MV-4-11 (cell line): ENCODE measurements at regions not wholly inside any gene's neighbourhood (a gene's known extent, or its start where the extent isn't known, plus 50 kb on each side); places are given as distances from the start of the nearest gene placed in this dataset.

Experiments used
- DNase-seq: peaks from one replicate; lab custom pipeline; 2025; lab: John Stamatoyannopoulos, UW

DNA sequence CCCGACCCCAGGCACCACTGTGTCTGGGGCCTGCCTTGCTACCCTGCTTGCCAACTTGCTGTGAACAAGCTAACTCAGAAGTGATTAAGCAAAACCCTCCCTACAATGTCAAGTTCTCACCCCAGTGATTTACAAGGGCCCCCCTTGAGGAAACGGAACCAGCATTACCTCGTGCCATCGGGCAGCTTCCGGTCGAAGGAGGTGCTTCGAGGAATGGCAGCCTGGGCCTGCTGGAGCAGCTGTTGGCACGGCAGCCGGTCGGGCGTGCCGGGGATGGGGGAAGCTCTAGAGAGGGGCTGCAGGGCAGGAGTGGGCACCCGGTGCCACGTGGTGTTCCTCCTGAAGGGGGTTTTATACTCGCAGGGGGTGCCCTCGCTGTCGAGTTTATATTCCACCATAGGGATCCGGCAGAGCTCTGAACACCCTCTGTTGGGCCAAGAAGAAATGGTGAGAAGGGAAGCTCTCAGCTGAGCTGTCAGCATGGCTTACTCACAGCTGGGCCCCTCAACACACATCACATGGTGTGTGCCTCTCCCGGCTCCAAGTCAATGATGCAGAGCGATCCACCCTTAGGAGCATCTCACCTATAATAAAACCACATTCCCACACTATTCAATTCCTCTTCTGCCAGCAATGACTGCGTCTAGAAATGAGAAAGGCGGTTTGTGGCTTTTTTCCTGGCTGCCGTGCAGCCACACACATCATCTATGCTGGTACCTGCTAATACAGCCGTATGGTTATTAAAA lies 184.4 kb downstream of the SIPA1L2 start:
- DNase-seq: no peak

DNA sequence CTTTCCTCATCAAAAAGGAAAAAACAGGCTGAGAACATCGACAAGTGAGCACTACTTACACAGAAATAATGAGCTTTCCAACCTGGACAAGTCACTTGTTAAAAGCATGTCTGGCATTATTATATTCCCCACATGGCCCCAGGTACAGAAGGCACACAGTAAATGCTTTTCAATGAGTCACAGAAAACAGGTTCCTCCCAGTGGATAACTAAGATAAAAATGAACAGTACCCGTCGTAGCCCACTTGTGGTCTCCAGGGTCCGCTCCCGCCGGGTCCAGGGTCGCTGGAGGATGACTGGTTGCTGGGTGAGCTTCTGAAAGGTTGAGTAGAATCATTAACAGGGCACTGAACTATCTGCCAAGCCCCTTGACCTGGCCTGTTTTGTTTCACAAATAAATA lies 186.6 kb downstream of the SIPA1L2 start:
- no peak for DNase-seq

DNA sequence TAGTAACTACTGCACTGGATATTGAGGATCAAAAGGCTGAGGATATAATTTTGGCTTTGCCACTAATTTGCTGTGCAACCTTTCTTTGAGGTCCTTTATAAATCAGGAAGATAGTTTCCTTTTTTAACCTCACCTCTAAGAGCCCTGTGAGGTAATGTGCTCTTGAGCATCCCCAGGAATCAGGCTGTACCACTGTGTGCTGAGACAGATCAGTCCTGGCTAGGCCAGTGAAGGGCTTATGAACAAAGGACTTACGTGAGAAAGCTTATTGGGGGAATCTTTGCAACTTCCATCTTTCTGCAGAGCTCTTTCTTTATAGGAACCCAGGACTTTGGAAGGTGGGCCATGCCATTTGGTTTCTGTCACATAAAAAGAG lies 188.9 kb downstream of the SIPA1L2 start:
- no peak for DNase-seq

DNA sequence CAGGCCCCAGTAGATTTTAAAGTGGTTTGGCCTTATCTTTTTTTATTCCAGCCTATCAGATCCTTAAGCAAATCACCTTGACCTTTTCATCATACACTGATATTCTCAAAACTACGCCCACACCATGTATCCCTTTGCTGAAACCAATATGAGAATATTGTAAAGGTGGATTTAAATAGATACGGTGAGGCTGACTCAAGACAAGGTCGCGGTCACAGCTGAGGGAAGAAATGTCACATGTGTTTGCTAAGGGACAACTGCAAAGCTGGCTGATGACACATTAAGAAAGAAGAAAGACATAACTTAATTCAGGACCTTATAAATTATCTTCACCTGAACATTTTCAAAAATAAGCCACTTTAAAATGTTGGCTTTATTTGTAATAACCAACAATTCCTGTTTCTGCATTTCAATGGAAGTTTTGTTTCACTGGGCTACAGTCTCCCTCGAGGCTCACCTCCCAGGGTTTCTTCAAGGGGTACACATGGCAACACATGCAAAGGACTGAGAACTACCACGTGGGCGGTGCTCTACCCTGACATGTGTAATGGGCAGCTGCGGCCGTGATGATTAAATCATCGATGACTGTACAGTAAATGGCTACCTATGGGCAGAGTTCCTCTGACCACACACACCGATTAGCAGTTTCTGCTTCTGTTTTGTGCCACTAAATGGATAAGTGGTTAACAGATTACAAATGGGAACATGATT lies 189.5 kb downstream of the SIPA1L2 start:
- DNase-seq: peak; percentile 17

DNA sequence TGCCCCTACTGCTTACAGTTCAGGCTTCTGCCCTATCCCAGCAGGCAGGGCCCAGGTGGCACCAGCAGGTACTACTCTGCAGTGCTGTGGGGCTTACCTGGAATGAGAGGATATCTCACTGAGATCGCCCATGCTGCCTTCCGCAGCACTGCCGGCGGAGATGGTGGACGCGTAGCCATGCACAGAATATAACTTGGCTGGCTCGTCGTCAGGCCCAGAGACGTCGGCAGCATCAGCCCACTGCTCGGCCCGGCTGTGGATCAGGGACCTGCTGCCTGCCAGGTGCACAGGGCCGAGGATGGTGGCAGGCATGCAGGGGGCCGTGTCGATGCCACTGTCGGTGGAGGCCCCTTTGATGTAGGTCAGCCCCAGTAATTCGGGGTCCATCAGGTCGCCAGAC lies 190.9 kb downstream of the SIPA1L2 start:
- DNase-seq: no peak

DNA sequence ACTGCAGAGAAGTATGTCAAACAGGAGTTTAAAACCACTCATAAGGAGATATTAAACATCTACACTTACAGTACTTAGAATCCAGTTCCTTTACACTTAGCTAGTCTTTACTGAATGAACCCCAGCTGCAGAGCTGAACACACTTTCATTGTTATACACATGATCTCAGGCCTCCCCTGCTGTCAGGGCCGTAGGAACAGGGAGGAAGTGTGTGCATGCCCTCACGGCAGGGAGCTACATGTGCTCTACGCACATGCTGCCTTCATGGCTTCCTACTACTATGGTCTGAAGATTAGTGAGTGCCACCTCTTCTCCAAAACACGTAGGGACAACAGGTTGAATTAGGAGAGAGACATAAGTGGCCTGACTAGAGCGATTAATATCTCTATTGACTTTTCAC lies 191.5 kb downstream of the SIPA1L2 start:
- DNase-seq: no peak

DNA sequence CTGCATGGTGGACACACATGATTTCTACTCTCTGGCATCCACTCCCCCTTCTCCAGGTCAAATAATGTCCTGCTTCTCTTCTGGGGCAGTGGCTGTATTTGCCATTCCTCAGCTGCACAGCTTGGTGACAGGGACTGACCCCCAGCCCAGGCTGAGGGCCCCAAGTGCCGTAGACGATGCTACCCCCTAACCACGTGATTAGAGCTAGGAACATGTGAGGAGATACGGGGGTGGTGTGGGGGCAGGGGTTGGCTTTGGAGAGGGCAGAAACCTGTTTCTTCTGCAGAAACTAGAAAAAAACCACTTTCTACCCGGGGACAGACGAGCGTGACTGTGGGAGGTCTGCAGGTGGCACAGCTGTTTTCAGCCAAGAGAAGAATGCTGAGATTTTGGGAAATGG lies 192.4 kb downstream of the SIPA1L2 start:
- no peak for DNase-seq

DNA sequence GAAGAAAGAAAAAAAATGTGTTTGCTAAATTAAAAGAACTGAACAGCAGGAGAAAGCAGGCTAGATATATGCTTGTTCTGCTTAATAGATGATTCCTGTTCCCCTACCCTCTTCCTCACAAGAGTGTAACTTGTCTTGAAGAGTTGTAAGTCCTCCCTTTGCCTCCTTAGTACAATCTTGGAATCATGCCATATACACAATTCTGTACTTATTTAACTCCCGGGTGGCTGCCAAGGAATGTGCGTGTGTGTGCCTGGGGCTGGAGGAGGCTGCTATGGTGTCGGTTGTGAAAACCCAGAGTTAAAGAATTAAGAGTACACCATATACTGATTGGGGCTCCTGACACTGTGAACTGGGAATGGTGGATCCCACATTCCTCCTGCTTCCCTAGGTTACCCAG lies 194.2 kb downstream of the SIPA1L2 start:
- no peak for DNase-seq

DNA sequence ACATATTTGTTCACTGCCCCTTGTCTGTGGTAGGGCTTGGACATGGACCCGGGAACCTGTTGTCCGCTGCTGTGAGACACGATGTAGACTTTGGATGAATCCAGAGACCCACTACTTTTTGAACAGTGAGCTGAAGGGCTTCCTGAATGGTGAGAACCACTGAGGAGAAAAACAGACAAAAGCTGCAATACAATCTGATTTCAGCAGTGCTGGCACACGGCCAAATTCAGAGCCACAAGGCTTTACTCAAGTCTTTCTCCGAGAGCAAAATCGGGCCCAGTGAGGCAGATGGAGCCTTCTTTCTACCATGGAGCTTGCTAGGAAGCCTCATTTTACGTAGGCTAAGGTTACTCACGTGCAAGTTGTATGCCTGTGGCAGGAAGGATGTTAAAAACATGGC lies 197.6 kb downstream of the SIPA1L2 start:
- no peak for DNase-seq

DNA sequence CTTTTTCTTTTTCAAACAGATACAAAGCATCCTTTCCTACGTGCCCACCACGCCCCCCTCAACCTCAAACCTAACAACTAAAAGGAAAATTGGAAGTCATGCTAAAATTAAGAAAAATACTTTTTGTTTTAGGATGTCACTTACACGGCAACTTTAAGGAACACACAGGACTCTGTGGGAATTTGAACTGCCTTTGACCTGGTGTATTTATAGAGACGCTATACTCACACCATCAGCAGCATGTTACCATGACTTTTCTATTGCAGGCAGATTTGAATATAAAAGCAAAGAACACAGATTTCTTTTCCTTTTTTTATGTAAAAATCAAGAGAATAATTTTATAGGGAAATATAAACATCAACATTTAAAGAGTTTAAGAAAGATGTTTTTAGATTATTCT lies 198.2 kb downstream of the SIPA1L2 start:
- no peak for DNase-seq

DNA sequence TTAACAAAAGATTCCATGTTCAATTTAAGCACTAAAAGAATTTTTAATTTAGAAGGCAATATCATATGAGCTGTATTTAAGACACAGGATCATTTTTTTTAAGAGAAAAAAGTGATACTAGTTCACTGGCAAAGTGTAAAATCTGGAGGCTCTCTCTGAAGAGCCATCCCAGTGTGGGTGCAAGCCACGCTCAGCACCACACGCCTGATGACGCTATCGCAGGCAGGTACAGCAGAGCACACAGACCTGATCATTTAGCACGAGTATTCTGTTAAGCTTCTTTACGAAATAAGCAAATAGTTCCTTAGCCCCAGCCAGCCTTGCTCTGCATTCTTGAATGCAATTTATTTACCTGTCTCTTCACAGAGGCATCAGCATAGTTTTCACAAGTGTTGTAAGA lies 198.6 kb downstream of the SIPA1L2 start:
- DNase-seq: no peak

DNA sequence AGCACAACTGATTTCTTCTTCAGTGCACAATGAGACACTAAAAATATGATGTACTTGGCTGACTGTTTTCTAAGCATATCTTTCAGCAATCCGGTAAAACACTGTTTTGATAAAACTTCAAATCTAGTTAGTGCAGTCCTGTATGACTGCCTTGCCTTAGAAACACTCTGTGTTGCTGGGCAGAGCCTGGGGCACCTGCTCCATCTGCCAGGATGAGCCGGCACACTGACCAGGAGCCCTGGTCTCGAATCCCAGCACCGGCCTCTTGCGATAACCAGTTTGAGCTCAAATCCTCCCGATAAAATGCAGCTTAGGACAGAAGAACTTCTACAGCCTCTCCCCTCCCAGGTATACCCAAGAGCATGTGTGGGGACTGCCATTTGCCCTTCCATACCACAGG lies 199.5 kb downstream of the SIPA1L2 start:
- no peak for DNase-seq

DNA sequence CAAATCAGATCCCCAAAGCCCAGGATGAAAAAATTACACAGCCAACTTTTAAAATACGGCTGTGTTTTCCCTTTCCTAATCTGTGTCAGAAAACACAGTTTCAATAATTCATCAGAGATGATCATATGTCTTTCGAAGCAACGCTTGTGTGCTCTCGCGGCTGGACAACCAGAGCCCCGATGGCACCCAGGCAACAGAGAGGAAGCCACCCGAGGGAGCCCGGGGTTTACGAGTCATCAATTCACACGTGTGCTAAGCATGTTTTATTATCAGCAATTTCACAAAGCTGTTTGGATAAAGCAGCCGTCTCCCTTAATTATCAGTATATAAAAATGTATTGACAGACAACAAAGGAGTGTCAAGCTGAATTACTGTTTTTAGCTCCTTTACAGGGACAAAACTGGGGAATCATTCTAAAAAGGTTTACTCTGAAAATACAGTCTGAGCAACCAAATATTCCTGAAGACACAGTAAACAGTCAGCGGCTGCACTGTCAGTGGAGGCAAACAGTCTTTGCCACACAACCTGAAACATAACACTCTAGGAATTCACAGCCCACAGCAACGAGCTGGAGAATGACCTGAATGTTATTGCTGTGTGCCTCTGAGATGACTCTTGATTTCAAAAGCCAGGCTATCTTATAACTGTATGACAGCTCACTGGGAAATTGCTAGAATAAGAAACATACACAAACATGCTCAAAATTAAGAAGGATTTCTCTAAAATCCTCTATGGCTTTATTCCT lies 201.0 kb downstream of the SIPA1L2 start:
- no peak for DNase-seq

DNA sequence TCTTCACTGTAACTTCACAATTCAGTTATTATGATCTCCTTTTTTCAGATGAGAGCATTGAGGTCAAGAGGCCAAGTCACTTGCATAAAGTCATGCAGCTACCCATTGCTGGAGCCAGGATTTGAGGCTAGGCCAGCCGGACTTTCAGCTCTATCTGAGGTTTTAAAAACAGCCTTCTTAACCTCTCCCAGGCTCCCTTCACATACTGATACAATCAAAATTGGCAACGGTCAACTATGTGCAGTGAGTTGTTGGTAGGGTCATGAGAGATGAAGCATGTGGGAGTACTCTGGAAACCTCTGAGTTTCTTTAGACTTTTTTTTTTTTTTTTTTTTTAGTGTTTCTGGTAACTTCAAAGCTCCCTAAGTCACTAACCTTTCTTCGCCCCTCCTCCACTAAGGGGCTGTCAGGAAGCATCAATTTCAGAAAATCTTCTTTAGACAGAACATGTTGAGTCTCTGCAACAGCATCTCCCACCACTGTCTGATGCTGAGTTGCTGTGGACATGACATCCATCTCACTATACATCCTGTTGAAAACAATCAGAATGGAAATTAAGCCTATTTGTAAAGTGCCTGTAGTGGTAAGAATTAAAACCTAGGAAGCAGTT lies 201.8 kb downstream of the SIPA1L2 start:
- DNase-seq: no peak

DNA sequence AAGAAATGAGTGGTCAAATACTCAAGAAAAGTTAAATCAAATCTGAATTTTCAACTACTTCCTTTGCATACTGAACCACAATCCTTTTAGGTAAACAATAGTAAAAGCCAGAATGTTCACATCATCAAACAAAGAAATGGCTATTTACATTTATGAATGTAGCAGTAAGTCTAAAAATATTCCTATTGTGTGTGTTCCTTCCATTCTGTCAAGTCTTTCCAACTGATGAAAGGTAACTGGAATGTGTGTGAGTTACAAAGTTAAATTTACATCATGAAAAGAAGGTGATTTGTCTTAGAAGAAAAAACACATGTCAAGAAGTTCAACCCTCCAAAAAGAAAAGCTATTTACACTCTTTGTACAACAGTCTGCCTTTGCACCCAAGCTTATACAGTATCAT lies 203.1 kb downstream of the SIPA1L2 start:
- no peak for DNase-seq

DNA sequence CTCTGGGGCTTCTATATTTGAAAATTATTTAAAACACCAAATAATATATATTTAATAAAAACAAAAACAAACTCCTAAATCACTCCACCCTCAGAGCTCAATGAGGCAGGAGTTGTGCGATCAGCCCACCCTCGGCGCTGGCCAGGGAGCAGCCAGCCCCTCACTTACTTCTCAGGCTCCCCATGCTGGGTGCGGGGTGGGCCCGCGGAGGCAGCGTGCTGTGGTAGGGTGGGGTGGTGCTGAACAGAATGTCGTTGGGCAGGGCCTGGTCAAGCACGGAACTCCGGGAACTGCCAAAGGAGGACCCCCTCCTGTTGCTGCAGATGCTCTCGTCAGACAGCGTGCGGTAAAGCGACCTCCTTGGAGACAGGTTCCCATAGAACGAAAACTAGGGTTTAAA lies 204.5 kb downstream of the SIPA1L2 start:
- no peak for DNase-seq

DNA sequence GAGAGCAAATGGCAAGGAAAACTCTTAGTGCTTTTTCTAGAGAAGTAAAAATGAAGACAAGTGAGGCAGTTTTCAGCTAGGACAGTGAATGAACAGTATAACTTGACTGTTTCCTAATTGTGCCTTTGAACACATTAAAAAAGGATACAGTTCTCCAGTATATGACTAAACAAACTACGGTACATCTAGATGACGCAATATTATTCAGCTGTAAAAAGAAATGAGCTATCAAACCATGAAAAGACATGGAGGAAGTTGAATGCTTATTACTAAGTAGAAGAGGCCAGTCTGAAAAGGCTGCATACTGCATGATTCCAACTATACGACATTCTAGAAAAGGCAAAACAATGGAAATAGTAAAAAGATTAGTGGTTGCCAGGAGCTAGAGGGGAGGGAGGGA lies 206.3 kb downstream of the SIPA1L2 start:
- DNase-seq: peak; percentile 76

DNA sequence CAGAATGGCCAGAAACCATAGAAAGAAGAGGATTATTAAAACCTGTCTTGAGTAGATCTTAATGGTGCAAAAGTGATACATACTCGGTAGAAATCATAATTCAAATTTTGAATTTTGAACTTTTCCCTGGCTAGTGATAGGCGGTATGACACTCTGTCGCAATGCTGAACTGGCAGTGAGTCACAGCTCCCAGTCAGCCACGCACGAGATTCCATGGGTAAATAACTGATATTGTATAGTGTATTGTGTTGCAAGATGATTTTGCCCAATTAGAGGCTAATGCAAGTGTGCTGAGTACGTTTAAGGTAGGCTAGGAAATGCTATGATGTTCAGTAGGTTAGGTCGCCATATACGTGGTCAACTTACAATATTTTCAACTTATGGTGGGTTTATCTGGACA lies 207.0 kb downstream of the SIPA1L2 start:
- DNase-seq: peak; percentile 40

DNA sequence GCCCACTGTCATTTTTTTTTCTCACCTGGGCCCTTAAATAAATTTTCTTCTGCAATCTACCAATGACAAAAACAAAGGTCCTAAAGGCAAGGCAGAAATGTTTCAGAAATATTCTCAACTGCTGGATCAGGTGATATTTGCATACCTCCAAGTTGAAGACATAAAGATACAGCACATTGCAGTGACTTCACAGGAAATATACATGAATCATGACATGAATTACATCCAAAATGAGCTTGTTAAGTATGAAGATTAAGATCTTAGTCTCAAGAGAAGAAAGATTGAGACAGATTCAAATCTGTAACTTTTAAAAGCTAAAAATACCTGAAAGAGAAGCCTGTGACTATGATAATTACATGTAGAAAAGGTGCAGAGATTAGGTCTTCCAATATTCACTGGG lies 207.8 kb downstream of the SIPA1L2 start:
- no peak for DNase-seq

DNA sequence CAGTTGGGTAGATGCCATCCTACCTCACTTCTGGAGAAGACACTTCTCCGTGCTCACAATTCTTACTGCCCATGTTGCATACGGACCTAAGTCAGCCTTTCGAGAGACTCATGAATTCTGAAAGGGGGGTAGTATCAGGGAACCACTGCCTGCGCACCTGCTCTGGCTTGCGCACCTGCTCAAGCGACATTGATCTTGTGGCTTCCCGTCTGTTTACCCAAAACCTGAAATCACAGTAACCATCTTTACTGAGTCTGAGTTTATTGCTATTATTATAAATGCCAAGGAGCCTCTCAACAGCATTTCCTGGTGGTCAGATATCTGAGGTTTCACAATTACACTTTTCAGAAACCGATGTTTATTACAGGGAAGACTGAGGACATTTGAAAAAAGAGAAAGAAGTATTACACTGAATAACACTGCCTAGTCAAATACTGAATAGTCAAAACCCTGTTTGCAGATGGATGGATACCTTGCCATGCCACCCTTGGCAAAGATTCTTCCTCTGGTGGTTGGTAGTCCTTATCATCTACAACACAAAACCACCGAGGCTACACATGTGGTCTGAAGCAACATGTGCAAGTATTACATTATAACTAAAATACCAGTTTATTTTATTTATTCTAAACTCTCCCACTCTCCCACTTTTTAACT lies 208.7 kb downstream of the SIPA1L2 start:
- DNase-seq: no peak

DNA sequence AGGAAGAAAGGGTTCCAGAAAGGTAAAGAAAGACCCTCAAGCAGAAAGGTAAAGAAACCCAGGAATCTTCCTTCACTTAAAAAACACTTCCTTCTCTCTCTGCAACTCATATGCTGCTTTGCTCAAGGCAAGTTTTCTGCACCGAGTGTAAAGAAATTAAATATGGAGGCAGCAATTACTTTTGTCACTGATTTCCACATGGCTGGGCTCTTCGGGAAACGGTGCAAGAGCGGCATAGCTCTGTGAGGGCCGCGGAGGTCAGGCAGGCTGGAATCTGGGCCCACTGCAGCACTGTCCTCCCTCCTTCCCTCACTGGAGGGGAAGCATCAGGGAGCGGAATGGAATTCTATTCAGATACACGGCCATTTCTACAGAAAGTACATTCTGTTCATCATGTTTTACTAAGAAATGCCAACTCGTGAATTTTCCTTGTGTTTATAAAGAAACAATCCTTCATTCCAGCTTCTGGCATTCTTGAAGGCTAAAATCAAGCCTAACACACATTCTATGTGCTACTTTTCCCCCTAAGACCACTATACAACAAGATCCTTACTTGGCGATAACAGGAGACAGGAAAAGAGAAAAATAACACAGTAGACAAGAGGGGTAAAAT lies 212.2 kb downstream of the SIPA1L2 start:
- no peak for DNase-seq

DNA sequence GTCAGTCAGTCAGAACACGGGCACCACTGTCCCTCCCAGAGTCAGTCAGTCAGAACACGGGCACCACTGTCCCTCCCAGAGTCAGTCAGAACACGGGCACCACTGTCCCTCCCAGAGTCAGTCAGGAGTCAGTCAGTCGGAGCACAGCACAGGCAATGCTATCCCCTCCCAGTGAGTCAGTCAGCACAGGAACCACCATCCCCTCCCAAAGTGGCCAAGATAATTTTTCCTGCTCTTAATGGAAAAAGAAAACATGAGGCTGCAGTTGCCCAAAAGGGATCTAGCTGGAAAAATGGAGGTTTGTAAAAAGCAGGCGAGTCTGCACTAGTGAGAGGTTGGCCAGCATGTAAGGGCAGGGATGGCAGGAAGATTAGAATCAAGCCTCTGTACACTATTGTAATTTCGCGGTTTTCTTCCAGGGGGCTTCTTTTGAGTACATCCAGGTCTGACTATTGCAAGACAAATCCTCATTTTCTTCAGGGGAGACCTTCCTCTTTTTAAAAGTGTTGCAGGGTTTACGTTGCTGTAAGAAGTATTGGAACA lies 213.8 kb downstream of the SIPA1L2 start:
- DNase-seq: no peak
